GM23338 (cell line): ENCODE measurements at regions not wholly inside any gene's neighbourhood (a gene's known extent, or its start where the extent isn't known, plus 50 kb on each side); places are given as distances from the start of the nearest gene placed in this dataset.
"Not testable (repeated sequence)": the region's sequence is repeated elsewhere in the genome, so short reads cannot be mapped to it uniquely, and the experiment has no call there.

Experiments
- CREB1 ChIP-seq: fragments of 250-450 bp; sonication (Bioruptor Pico); IDR thresholded peaks from 2 replicates; pipeline ENCODE4 v1.5.0; 2020; ENCODE audit warnings: low read depth, mild to moderate bottlenecking, moderate library complexity
- EZH2 ChIP-seq: fragments of 200-600 bp; sonication (generic); IDR thresholded peaks from one replicate; pipeline ENCODE4 v1.8.0; 2017; ENCODE audit warnings: antibody characterized with exemption, mild to moderate bottlenecking, low read depth; ENCODE audit not compliant: unreplicated experiment
- POLR2AphosphoS5 ChIP-seq: IDR thresholded peaks from 2 replicates; pipeline ENCODE4 v1.6.1; 2016; ENCODE audit warnings: antibody characterized with exemption, low read depth
- TF ChIP-seq, protein P1 (sequence below), 2 experiments: fragments of 200-600 bp in 1 of 2; sonication (generic) in 1 of 2; conservative IDR thresholded peaks; 2 replicates each; pipeline versions ENCODE4 v1.5.1 to v1.6.1; 2016 to 2017; ENCODE audit warnings: antibody characterized with exemption in 2 of 2, low read depth in 2 of 2, mild to moderate bottlenecking in 2 of 2, moderate library complexity in 1 of 2
- TF ChIP-seq, protein P2 (sequence below): IDR thresholded peaks from 2 replicates; pipeline ENCODE4 v1.6.1; 2016; ENCODE audit warnings: antibody characterized with exemption
- TF ChIP-seq, protein P3 (sequence below): IDR thresholded peaks from one replicate; pipeline ENCODE4 v1.6.1; 2018; ENCODE audit warnings: antibody characterized with exemption; ENCODE audit not compliant: unreplicated experiment

DNA sequence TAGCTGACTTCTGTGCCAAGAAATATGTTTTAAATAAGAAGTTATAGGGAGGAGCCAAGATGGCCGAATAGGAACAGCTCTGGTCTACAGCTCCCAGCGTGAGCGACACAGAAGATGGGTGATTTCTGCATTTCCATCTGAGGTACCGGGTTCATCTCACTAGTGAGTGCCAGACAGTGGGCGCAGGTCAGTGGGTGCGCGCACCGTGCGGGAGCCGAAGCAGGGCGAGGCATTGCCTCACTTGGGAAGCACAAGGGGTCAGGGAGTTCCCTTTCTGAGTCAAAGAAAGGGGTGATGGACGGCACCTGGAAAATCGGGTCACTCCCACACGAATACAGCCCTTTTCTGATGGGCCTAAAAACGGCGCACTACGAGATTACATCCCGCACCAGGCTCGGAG is 92.1 kb downstream of the OR4A15 start:
- not testable (repeated sequence) for TF ChIP-seq EZH2; POLR2AphosphoS5; CREB1 (CRISPR knock-in tag)
- TF ChIP-seq, protein P1, sequence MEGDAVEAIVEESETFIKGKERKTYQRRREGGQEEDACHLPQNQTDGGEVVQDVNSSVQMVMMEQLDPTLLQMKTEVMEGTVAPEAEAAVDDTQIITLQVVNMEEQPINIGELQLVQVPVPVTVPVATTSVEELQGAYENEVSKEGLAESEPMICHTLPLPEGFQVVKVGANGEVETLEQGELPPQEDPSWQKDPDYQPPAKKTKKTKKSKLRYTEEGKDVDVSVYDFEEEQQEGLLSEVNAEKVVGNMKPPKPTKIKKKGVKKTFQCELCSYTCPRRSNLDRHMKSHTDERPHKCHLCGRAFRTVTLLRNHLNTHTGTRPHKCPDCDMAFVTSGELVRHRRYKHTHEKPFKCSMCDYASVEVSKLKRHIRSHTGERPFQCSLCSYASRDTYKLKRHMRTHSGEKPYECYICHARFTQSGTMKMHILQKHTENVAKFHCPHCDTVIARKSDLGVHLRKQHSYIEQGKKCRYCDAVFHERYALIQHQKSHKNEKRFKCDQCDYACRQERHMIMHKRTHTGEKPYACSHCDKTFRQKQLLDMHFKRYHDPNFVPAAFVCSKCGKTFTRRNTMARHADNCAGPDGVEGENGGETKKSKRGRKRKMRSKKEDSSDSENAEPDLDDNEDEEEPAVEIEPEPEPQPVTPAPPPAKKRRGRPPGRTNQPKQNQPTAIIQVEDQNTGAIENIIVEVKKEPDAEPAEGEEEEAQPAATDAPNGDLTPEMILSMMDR (conservative IDR thresholded peaks at IDR 0.05; ENCODE audit: low read depth in 2 of 2) = not testable (repeated sequence)
- TF ChIP-seq, protein P2, sequence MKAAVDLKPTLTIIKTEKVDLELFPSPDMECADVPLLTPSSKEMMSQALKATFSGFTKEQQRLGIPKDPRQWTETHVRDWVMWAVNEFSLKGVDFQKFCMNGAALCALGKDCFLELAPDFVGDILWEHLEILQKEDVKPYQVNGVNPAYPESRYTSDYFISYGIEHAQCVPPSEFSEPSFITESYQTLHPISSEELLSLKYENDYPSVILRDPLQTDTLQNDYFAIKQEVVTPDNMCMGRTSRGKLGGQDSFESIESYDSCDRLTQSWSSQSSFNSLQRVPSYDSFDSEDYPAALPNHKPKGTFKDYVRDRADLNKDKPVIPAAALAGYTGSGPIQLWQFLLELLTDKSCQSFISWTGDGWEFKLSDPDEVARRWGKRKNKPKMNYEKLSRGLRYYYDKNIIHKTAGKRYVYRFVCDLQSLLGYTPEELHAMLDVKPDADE = not testable (repeated sequence)
- TF ChIP-seq, protein P3, sequence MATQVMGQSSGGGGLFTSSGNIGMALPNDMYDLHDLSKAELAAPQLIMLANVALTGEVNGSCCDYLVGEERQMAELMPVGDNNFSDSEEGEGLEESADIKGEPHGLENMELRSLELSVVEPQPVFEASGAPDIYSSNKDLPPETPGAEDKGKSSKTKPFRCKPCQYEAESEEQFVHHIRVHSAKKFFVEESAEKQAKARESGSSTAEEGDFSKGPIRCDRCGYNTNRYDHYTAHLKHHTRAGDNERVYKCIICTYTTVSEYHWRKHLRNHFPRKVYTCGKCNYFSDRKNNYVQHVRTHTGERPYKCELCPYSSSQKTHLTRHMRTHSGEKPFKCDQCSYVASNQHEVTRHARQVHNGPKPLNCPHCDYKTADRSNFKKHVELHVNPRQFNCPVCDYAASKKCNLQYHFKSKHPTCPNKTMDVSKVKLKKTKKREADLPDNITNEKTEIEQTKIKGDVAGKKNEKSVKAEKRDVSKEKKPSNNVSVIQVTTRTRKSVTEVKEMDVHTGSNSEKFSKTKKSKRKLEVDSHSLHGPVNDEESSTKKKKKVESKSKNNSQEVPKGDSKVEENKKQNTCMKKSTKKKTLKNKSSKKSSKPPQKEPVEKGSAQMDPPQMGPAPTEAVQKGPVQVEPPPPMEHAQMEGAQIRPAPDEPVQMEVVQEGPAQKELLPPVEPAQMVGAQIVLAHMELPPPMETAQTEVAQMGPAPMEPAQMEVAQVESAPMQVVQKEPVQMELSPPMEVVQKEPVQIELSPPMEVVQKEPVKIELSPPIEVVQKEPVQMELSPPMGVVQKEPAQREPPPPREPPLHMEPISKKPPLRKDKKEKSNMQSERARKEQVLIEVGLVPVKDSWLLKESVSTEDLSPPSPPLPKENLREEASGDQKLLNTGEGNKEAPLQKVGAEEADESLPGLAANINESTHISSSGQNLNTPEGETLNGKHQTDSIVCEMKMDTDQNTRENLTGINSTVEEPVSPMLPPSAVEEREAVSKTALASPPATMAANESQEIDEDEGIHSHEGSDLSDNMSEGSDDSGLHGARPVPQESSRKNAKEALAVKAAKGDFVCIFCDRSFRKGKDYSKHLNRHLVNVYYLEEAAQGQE = not testable (repeated sequence)
